Progenitor cell of endocrine pancreas (in vitro differentiated cells): ENCODE measurements at regions not wholly inside any gene's neighbourhood (a gene's known extent, or its start where the extent isn't known, plus 50 kb on each side); places are given as distances from the start of the nearest gene placed in this dataset.

Experiments used
- DNase-seq: peaks from one replicate; pipeline ENCODE4 v3.0.0; 2021; ENCODE audit warnings: low spot score; ENCODE audit not compliant: unreplicated experiment
- H3K27ac Mint-ChIP-seq: 2 replicates; pipeline ENCODE4 v1.8.0; 2021; ENCODE audit warnings: mild to moderate bottlenecking, moderate library complexity, mixed read lengths
- H3K27me3 Mint-ChIP-seq: 2 replicates; pipeline ENCODE4 v1.8.0; 2021; ENCODE audit warnings: mixed read lengths
- H3K36me3 Mint-ChIP-seq: 2 replicates; pipeline ENCODE4 v1.8.0; 2022; ENCODE audit warnings: mixed read lengths; ENCODE audit not compliant: insufficient read depth
- H3K4me1 Mint-ChIP-seq: 2 replicates; pipeline ENCODE4 v1.8.0; 2021; ENCODE audit warnings: low read depth, mixed read lengths
- H3K4me3 Mint-ChIP-seq: 2 replicates; pipeline ENCODE4 v1.8.0; 2021; ENCODE audit warnings: low read depth, mild to moderate bottlenecking, moderate library complexity, mixed read lengths
- H3K9me3 Mint-ChIP-seq: 2 replicates; pipeline ENCODE4 v1.8.0; 2021; ENCODE audit warnings: low read depth, mixed read lengths
- TF ChIP-seq, protein P1 (sequence below): fragments of 200-600 bp; sonication (generic); IDR thresholded peaks from one replicate; pipeline ENCODE4 v1.5.0; 2021; ENCODE audit warnings: antibody characterized with exemption, mild to moderate bottlenecking; ENCODE audit not compliant: unreplicated experiment

DNA sequence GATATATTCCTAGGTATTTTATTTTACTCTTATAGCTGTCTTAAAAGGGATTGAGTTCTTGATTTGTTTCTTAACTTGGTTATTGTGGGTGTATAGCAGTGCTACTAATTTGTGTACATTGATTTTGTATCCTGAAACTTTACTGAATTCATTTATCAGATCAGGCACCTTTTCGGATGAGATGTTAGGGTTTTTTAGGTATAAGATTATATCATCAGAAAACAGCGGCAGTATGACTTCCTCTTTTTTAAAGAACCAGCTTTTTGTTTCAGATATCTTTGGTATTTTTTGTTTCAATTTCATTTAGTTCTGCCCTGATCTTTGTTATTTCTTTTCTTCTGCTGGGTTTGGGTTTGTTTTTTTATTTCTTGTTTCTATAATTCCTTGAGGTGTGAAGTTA lies 382.4 kb upstream of the ADGRB3 start:
- no peaks in the 10 kb centered on the region for H3K27me3 Mint-ChIP-seq
- H3K27ac Mint-ChIP-seq, result no peak overlapping the region
- TF ChIP-seq, protein P1, sequence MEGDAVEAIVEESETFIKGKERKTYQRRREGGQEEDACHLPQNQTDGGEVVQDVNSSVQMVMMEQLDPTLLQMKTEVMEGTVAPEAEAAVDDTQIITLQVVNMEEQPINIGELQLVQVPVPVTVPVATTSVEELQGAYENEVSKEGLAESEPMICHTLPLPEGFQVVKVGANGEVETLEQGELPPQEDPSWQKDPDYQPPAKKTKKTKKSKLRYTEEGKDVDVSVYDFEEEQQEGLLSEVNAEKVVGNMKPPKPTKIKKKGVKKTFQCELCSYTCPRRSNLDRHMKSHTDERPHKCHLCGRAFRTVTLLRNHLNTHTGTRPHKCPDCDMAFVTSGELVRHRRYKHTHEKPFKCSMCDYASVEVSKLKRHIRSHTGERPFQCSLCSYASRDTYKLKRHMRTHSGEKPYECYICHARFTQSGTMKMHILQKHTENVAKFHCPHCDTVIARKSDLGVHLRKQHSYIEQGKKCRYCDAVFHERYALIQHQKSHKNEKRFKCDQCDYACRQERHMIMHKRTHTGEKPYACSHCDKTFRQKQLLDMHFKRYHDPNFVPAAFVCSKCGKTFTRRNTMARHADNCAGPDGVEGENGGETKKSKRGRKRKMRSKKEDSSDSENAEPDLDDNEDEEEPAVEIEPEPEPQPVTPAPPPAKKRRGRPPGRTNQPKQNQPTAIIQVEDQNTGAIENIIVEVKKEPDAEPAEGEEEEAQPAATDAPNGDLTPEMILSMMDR, result no peak
- H3K9me3 Mint-ChIP-seq, result peaks cover 17% of the 10 kb centered on the region
- H3K4me3 Mint-ChIP-seq, result no peak overlapping the region
- H3K4me1 Mint-ChIP-seq, result no peaks in the 10 kb centered on the region
- H3K36me3 Mint-ChIP-seq, result no peaks in the 10 kb centered on the region
- DNase-seq, result no peak

DNA sequence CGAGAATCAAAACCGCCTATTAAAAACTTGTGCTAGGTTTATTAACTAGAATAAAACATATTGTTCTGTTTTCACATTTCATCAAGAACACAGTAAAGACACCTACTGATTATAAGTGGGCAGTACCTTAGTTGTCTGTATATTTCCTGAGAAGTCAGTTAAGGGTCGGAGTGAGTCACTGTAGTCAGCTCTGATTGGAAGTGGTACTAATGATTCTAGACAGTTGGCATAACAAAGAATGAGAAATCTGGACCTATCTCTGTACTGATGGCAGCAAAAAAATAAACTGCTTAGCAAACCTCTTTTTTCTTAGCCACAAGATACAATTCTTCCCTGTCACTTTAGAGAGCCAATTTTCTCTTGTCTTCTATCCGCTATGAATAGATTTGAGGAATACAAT lies 387.3 kb upstream of the ADGRB3 start:
- H3K36me3 Mint-ChIP-seq, result no peaks in the 10 kb centered on the region
- TF ChIP-seq, protein P1, result no peak
- DNase-seq, result no peak
- H3K27ac Mint-ChIP-seq, result no peak overlapping the region
- H3K4me3 Mint-ChIP-seq, result no peak overlapping the region
- peaks cover 8% of the 10 kb centered on the region for H3K9me3 Mint-ChIP-seq
- no peaks in the 10 kb centered on the region for H3K4me1 Mint-ChIP-seq
- no peaks in the 10 kb centered on the region for H3K27me3 Mint-ChIP-seq

DNA sequence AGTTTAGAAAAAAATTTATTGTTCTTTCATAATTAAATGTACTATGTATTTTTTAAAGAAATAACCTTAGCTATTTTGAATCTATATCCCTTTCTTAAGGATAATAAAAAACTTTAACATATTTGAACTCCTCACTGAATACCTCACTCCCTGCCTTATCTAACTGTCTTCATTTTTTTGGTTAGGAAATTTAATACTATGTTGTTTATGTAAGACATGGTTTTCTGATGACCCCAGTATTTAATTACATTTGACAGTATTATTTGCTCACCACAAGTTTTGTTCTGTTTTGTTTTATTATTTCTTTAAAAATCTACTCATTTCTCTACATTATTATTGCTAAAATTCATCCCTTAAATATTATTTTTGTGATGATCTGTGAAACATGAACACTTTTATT lies 394.4 kb upstream of the ADGRB3 start:
- TF ChIP-seq, protein P1, result no peak
- no peak overlapping the region for H3K4me3 Mint-ChIP-seq

DNA sequence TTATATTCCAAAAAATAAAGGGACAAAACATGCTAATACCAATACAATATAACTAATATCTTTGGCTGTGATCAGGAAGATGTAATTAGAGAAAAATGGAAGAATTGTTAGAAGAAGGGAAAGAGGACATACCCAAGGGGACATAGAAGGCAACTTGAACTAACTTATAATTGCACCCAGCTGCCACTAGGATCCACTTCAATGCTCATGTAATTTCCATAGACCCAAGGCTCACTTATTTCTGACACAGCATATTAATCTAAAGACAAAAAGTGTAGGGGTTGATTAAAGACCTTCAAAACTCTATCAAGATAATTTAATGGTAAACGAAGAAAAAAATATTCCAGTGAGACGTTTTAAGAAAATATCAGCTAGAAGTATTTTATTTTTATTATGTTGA lies 396.0 kb upstream of the ADGRB3 start:
- no peaks in the 10 kb centered on the region for H3K4me1 Mint-ChIP-seq
- TF ChIP-seq, protein P1, result no peak
- no peaks in the 10 kb centered on the region for H3K27me3 Mint-ChIP-seq
- no peaks in the 10 kb centered on the region for H3K9me3 Mint-ChIP-seq
- no peak overlapping the region for H3K27ac Mint-ChIP-seq
- DNase-seq, result no peak
- H3K36me3 Mint-ChIP-seq, result no peaks in the 10 kb centered on the region
- no peak overlapping the region for H3K4me3 Mint-ChIP-seq

More for the DNA sequence above, 394.4 kb upstream of the ADGRB3 start:
- H3K4me1 Mint-ChIP-seq, result no peaks in the 10 kb centered on the region
- H3K27me3 Mint-ChIP-seq, result no peaks in the 10 kb centered on the region
- DNase-seq, result no peak
- H3K27ac Mint-ChIP-seq, result no peak overlapping the region
- H3K36me3 Mint-ChIP-seq, result no peaks in the 10 kb centered on the region
- H3K9me3 Mint-ChIP-seq, result no peaks in the 10 kb centered on the region

DNA sequence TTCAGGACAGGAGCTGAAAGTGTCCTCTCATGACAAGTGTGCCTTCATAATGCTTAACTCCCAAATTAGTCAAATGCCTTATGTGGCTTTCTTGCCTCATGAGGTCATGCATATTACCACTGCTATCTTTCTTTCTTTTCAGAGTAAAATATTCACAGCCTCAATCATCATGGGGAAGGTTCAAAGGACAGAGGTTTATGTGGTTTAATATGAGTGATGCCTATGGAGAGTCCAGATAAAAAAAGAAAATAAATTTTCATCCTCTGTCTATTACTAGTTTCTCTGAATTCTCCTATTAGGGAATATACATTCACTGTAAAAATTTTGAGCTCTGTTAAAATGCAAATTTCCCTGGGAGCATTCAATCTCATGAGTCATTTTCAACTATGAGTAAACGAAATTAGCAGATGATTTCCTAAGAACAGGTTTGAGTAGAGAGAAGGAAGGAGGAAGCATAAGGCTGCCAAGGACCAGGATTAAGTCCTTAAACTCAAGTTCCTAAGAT lies 396.9 kb upstream of the ADGRB3 start:
- no peaks in the 10 kb centered on the region for H3K9me3 Mint-ChIP-seq
- no peaks in the 10 kb centered on the region for H3K27me3 Mint-ChIP-seq
- H3K36me3 Mint-ChIP-seq, result no peaks in the 10 kb centered on the region
- TF ChIP-seq, protein P1, result no peak
- no peak overlapping the region for H3K27ac Mint-ChIP-seq
- no peaks in the 10 kb centered on the region for H3K4me1 Mint-ChIP-seq
- no peak for DNase-seq
- no peak overlapping the region for H3K4me3 Mint-ChIP-seq
